ENCODE measurements at regions not wholly inside any gene's neighbourhood (a gene's known extent, or its start where the extent isn't known, plus 50 kb on each side); places are given as distances from the start of the nearest gene placed in this dataset.

GRCh38 chr5:98108497-98108896, 665.0 kb upstream of the RGMB start:
- Histone ChIP-seq H3K4ac (ENCODE audit: low read depth, low read length) (peak overlapping the region; percentile 95), H2BK120ac (ENCODE audit: low read depth, low read length) (peak overlapping the region; percentile 98), H4K20me1 (ENCODE audit: insufficient read depth, low read length) (no peaks in the 10 kb centered on the region), H2BK5ac (ENCODE audit: low read depth, low read length, poor library complexity, severe bottlenecking) (peak overlapping the region; percentile 100), H3K4me3 (ENCODE audit: insufficient read depth, low read depth, low read length) (no peak overlapping the region), H3K27me3 (ENCODE audit: control insufficient read depth, insufficient read depth, low read length) (no peaks in the 10 kb centered on the region), H3K23ac (ENCODE audit: low read depth, low read length) (peak overlapping the region; percentile 89), H2BK20ac (ENCODE audit: low read depth, low read length) (peak overlapping the region; percentile 97), H3K9me1 (ENCODE audit: insufficient read depth, low read length) (peaks cover 7% of the 10 kb centered on the region; the same call in 1 of the 2 replicates), H3K9ac (ENCODE audit: low read depth, low read length) (peak overlapping the region; percentile 72; the same call in 1 of the 2 replicates), H2BK15ac (ENCODE audit: low read depth, low read length) (peak overlapping the region; percentile 84; the same call in 2 of the 3 replicates), H3K79me1 (ENCODE audit: low read depth in 1 of 2, low read length in 2 of 2) (peaks cover 0 to 7% of the 10 kb centered on the region in 2 experiments; a peak in 2 of 4 replicates), H3K56ac (ENCODE audit: extremely low read depth, insufficient read depth, low read length) (peak overlapping the region; percentile 95), H3K14ac (replicated peaks; ENCODE audit: low read depth, low read length) (peak overlapping the region; percentile 94), H2AK9ac (replicated peaks; ENCODE audit: low read depth, low read length, poor library complexity) (no peak overlapping the region), H4K91ac (ENCODE audit: insufficient read depth, low read depth, low read length) (peak overlapping the region; percentile 92), H3K27ac (ENCODE audit: insufficient read depth, low read length) (peak overlapping the region; percentile 75), H2AFZ (replicated peaks; ENCODE audit: low read length, poor library complexity) (no peak overlapping the region), H4K8ac (ENCODE audit: low read depth in 2 of 2, low read length in 2 of 2) (peak overlapping the region; percentile 67 to 90), H3K36me3 (ENCODE audit: control insufficient read depth, insufficient read depth, low read length) (no peaks in the 10 kb centered on the region), H3K4me1 (ENCODE audit: control insufficient read depth, insufficient read depth, low read length) (peaks cover 10% of the 10 kb centered on the region), H3K9me3 (ENCODE audit: control insufficient read depth, insufficient read depth, low read length) (peaks cover 2% of the 10 kb centered on the region; the same call in 1 of the 2 replicates), H2AK5ac (ENCODE audit: low read depth, low read length) (peak overlapping the region; percentile 86; the same call in 1 of the 2 replicates), H3K18ac (ENCODE audit: low read depth, low read length) (peak overlapping the region; percentile 92; the same call in 1 of the 2 replicates), H4K5ac (ENCODE audit: low read depth, low read length) (peak overlapping the region; percentile 90; the same call in 1 of the 2 replicates), H3K4me2 (ENCODE audit: low read depth, low read length) (no peak overlapping the region; the same call in 1 of the 2 replicates)
- ChIA-PET POLR2A (ENCODE audit: unreplicated experiment) (no interaction called here), CTCF (interaction anchor here (1.1 kb wide), 1 partner anchor 10 kb away, joined by 3 read pairs; no protein-coding TSS in a partner anchor)
- peak; percentile 52 for ATAC-seq (ENCODE audit: low read depth)
- intact Hi-C loops (cut with micrococcal nuclease) (loop anchor here (2.0 to 10.0 kb wide), 2 partner anchors 240 to 874 kb away; no protein-coding TSS in a partner anchor), dilution Hi-C loops (cut with HindIII; ENCODE audit: low sequenced_read_pairs, unreplicated experiment) (no loop called here), in situ Hi-C loops (cut with MboI; ENCODE audit: low sequenced_read_pairs) (no loop called here)
- TF ChIP-seq FOS (IDR thresholded peaks at IDR 0.05; ENCODE audit: low read depth, low read length), result peak; percentile 70
- no peak for TF ChIP-seq MAFK (IDR thresholded peaks at IDR 0.05; ENCODE audit: low read depth, low read length)
- no peak for TF ChIP-seq MXI1 (IDR thresholded peaks at IDR 0.05; ENCODE audit: borderline replicate concordance, low read depth, low read length)
- peak; percentile 40 for TF ChIP-seq RAD21 (IDR thresholded peaks at IDR 0.05; ENCODE audit: low read length)
- peak; percentile 8; the same call in 1 of the 2 replicates for TF ChIP-seq NFE2L2 (IDR thresholded peaks at IDR 0.05; ENCODE audit: low read depth, low read length)
- TF ChIP-seq CTCF (conservative IDR thresholded peaks at IDR 0.05; ENCODE audit: low read depth, low read length), result no peak
- TF ChIP-seq ELK1 (IDR thresholded peaks at IDR 0.05; ENCODE audit: borderline replicate concordance, low read depth, low read length), result no peak
- peak; percentile 73; the same call in 1 of the 2 replicates for TF ChIP-seq POLR2A (IDR thresholded peaks at IDR 0.05; ENCODE audit: low read depth, low read length)
- no peak for TF ChIP-seq CHD1 (IDR thresholded peaks at IDR 0.05; ENCODE audit: low read depth, low read length)
- 0 out of 2 replicates have a peak, but pooled peaks have one; percentile 27 for TF ChIP-seq CEBPB (IDR thresholded peaks at IDR 0.05; ENCODE audit: low read depth, low read length)
- TF ChIP-seq RFX5 (IDR thresholded peaks at IDR 0.05; ENCODE audit: low read depth, low read length), result no peak
- TF ChIP-seq MAZ (IDR thresholded peaks at IDR 0.05; ENCODE audit: borderline replicate concordance, low read depth, low read length), result no peak
- no peak for TF ChIP-seq BHLHE40 (IDR thresholded peaks at IDR 0.05; ENCODE audit: low read depth, low read length)
- TF ChIP-seq SMC3 (IDR thresholded peaks at IDR 0.05; ENCODE audit: low read depth, low read length), result peak; percentile 20; the same call in 1 of the 2 replicates
- peak; percentile 36 for TF ChIP-seq RCOR1 (IDR thresholded peaks at IDR 0.05; ENCODE audit: insufficient replicate concordance, low read length)
- TF ChIP-seq USF2 (IDR thresholded peaks at IDR 0.05; ENCODE audit: low read depth, low read length), result no peak
- no CpG with 5 or more reads among the region's 1 CpG for WGBS, 2 experiments (ENCODE audit: extremely low coverage in 2 of 2, insufficient read length in 1 of 2)
- peak; percentile 99 for DNase-seq
- BruUV-seq (replicated peaks), result no TSS peak
